SK-N-MC (cell line): ENCODE measurements at regions not wholly inside any gene's neighbourhood (a gene's known extent, or its start where the extent isn't known, plus 50 kb on each side); places are given as distances from the start of the nearest gene placed in this dataset.

Source experiments
- EZH2 ChIP-seq: fragments of 200-600 bp; sonication (generic); IDR thresholded peaks from one replicate; pipeline ENCODE4 v1.6.1; 2017; ENCODE audit warnings: antibody characterized with exemption
- POLR2AphosphoS5 ChIP-seq: IDR thresholded peaks from 2 replicates; pipeline ENCODE4 v1.6.1; 2012; ENCODE audit warnings: mild to moderate bottlenecking, low read depth, low read length, borderline replicate concordance

- no peak for TF ChIP-seq EZH2
- TF ChIP-seq POLR2AphosphoS5: no peak
Measured at GRCh38 chr7:124403112-124403511, 362.5 kb downstream of the GPR37 start.
